Spleen (tissue), 7 donors: ENCODE measurements at regions not wholly inside any gene's neighbourhood (a gene's known extent, or its start where the extent isn't known, plus 50 kb on each side); places are given as distances from the start of the nearest gene placed in this dataset.

Experiments used
- POLR2A ChIP-seq, 3 donors: fragments of 450-650 bp; IDR thresholded peaks; one replicate each; pipeline ENCODE4 v1.5.1; 2017; ENCODE audit warnings: antibody characterized with exemption in 3 of 3, mild to moderate bottlenecking in 1 of 3
- POLR2AphosphoS5 ChIP-seq, 3 donors: sonication (generic); formaldehyde crosslinking; IDR thresholded peaks; one replicate each; pipeline ENCODE4 v1.5.1; 2017; ENCODE audit warnings: antibody characterized with exemption in 3 of 3
- TF ChIP-seq, protein P1 (sequence below), 11 experiments: fragments of 200-600 bp in 7 of 11; fragments of 450-650 bp in 4 of 11; sonication (generic) in 4 of 11; IDR thresholded peaks in 8 of 11; conservative IDR thresholded peaks in 3 of 11; 1 replicate in 7 of 11; 2 replicates in 4 of 11; pipeline versions ENCODE4 v1.4.0 to v1.8.0; 2016 to 2021; ENCODE audit warnings: antibody characterized with exemption in 11 of 11, inconsistent platforms in 4 of 11, mild to moderate bottlenecking in 1 of 11
- donor health status: DM: no; HTN: no; CAD: no; lungs with moderate emphysema.
- donor health status: DM: no; HTN: no; CAD: no.
- donor health status: DM: no; HTN: no; CAD: no.

DNA sequence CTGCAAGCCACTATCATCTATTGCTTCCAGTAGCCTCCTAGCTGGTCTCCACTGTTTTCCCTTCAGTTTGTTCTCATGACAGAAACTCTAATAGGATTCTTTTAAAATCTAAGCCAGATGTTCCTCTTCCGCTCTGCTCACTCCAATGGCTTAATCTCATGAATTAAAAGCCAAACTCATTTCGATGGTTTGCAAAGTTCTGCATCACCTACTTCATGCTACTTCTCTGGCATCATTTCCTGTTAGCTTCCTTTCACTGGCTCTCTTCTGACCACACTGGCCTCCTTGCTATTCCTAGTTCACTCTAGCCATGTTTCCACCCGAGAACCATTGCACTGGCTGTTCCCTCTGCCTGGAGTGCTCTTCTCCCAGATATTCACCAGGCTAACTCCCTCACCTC, 102.0 kb upstream of the LSM6 start:
- TF ChIP-seq POLR2A (IDR thresholded peaks at IDR 0.05): no peak
- TF ChIP-seq, protein P1, sequence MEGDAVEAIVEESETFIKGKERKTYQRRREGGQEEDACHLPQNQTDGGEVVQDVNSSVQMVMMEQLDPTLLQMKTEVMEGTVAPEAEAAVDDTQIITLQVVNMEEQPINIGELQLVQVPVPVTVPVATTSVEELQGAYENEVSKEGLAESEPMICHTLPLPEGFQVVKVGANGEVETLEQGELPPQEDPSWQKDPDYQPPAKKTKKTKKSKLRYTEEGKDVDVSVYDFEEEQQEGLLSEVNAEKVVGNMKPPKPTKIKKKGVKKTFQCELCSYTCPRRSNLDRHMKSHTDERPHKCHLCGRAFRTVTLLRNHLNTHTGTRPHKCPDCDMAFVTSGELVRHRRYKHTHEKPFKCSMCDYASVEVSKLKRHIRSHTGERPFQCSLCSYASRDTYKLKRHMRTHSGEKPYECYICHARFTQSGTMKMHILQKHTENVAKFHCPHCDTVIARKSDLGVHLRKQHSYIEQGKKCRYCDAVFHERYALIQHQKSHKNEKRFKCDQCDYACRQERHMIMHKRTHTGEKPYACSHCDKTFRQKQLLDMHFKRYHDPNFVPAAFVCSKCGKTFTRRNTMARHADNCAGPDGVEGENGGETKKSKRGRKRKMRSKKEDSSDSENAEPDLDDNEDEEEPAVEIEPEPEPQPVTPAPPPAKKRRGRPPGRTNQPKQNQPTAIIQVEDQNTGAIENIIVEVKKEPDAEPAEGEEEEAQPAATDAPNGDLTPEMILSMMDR (IDR thresholded peaks at IDR 0.05 in 8 of 11, conservative IDR thresholded peaks at IDR 0.05 in 3 of 11): no peak
- no peak for TF ChIP-seq POLR2AphosphoS5 (IDR thresholded peaks at IDR 0.05)
